HCT116 (cell line): ENCODE measurements at regions not wholly inside any gene's neighbourhood (a gene's known extent, or its start where the extent isn't known, plus 50 kb on each side); places are given as distances from the start of the nearest gene placed in this dataset.

ENCODE experiments used
- ATAC-seq: fragments of 200-7000 bp; cut with Tn5 transposase; 2 replicates; pipeline ENCODE4 v1.9.1; 2020; ENCODE audit warnings: mild to moderate bottlenecking, moderate library complexity
- BruUV-seq: library from RNA; stranded (reverse); fragments of 400-500 nt; replicated peaks from 2 replicates; lab custom pipeline; 2021; lab: Mats Ljungman, UMichigan
- CTCF ChIA-PET: fragments of 300-600 bp; sonication (Branson Sonifier 250); formaldehyde crosslinking; loops from one replicate; lab custom pipeline; 2021; ENCODE audit warnings: antibody characterized with exemption; lab: Charles Lee
- POLR2A ChIA-PET: fragments of 300-600, 350-600 bp; sonication (Branson Sonifier 250); formaldehyde crosslinking; loops from one replicate; lab custom pipeline; 2021; ENCODE audit warnings: antibody characterized with exemption; lab: Charles Lee
- RAD21 ChIA-PET, 2 experiments: fragments of 300-600 bp; sonication (Branson Sonifier 250); formaldehyde crosslinking; loops; one replicate each; lab custom pipeline; 2023; ENCODE audit warnings: low total read pairs in 2 of 2; ENCODE audit not compliant: uncharacterized antibody in 2 of 2, unreplicated experiment in 2 of 2, low non-redundant PET in 1 of 2; lab: Charles Lee
- DNase-seq: peaks from one replicate; pipeline ENCODE4 v3.0.0-alpha.2; 2010; ENCODE audit warnings: low read depth, low spot score
- H2AFZ ChIP-seq: fragments of 200-600 bp; shearing (Covaris generic), sonication (generic); 2 replicates; pipeline ENCODE4 v1.6.1; 2017; ENCODE audit warnings: low read depth, mixed run types, mixed read lengths, antibody characterized with exemption, low read length; ENCODE audit not compliant: poor library complexity, severe bottlenecking
- H3K27ac ChIP-seq: 2 replicates; pipeline ENCODE4 v1.5.1; 2012; ENCODE audit warnings: low read depth, low read length
- H3K27me3 ChIP-seq: fragments of 200-600 bp; sonication (generic); 2 replicates; pipeline ENCODE4 v1.6.1; 2016; ENCODE audit warnings: mixed run types, low read length, mixed read lengths; ENCODE audit not compliant: insufficient read depth
- H3K36me3 ChIP-seq, 2 experiments: fragments of 200-500 bp in 1 of 2; fragments of 200-600 bp in 1 of 2; sonication (Bioruptor generic) in 1 of 2; sonication (generic) in 1 of 2; 2 replicates each; pipeline versions ENCODE4 v1.5.1 to v1.6.1; 2014 to 2016; ENCODE audit warnings: low read length in 2 of 2, inconsistent platforms in 1 of 2, mixed read lengths in 1 of 2, mixed run types in 1 of 2; ENCODE audit not compliant: insufficient read depth in 2 of 2, control insufficient read depth in 1 of 2
- H3K4me1 ChIP-seq, 2 experiments: fragments of 200-600 bp in 1 of 2; sonication (generic) in 1 of 2; 2 replicates each; pipeline versions ENCODE4 v1.5.1 to v1.6.1; 2012 to 2017; ENCODE audit warnings: low read length in 2 of 2, inconsistent platforms in 1 of 2, mild to moderate bottlenecking in 1 of 2, mixed read lengths in 1 of 2, mixed run types in 1 of 2, moderate library complexity in 1 of 2; ENCODE audit not compliant: insufficient read depth in 2 of 2, control insufficient read depth in 1 of 2
- H3K4me2 ChIP-seq: fragments of 200-600 bp; sonication (generic); 2 replicates; pipeline ENCODE4 v1.6.1; 2017; ENCODE audit warnings: mixed run types, low read length, mixed read lengths
- H3K4me3 ChIP-seq, 2 experiments: fragments of 200-600 bp in 1 of 2; sonication (generic) in 1 of 2; replicated peaks in 1 of 2; 2 replicates each; pipeline ENCODE4 v1.5.1; 2011 to 2016; ENCODE audit warnings: low read length in 2 of 2, control low read depth in 1 of 2, low read depth in 1 of 2, mild to moderate bottlenecking in 1 of 2, mixed read lengths in 1 of 2, mixed run types in 1 of 2
- H3K79me2 ChIP-seq: fragments of 200-600 bp; sonication (generic); 2 replicates; pipeline ENCODE4 v1.6.1; 2017; ENCODE audit warnings: mild to moderate bottlenecking, mixed run types, low read length, moderate library complexity, mixed read lengths; ENCODE audit not compliant: insufficient read depth
- H3K9ac ChIP-seq: fragments of 200-600 bp; sonication (generic); 2 replicates; pipeline ENCODE4 v1.6.1; 2016; ENCODE audit warnings: low read length, mixed read lengths
- H3K9me2 ChIP-seq: fragments of 200-600 bp; sonication (generic), shearing (Covaris generic); 2 replicates; pipeline ENCODE4 v1.6.1; 2017; ENCODE audit warnings: mixed run types, mild to moderate bottlenecking, moderate library complexity; ENCODE audit not compliant: insufficient read depth
- H3K9me3 ChIP-seq, 2 experiments: fragments of 200-500 bp in 1 of 2; fragments of 200-600 bp in 1 of 2; sonication (Bioruptor generic) in 1 of 2; sonication (generic) in 1 of 2; 2 replicates each; pipeline ENCODE4 v1.6.1; 2014 to 2017; ENCODE audit warnings: low read length in 2 of 2, mixed read lengths in 2 of 2, inconsistent platforms in 1 of 2, low read depth in 1 of 2, mild to moderate bottlenecking in 1 of 2, mixed run types in 1 of 2, moderate library complexity in 1 of 2; ENCODE audit not compliant: control insufficient read depth in 1 of 2, insufficient read depth in 1 of 2
- H4K20me1 ChIP-seq: fragments of 200-600 bp; sonication (generic), shearing (Covaris generic); 2 replicates; pipeline ENCODE4 v1.6.1; 2017; ENCODE audit warnings: mixed run types, mild to moderate bottlenecking, moderate library complexity; ENCODE audit not compliant: insufficient read depth
- CBX3 ChIP-seq: IDR thresholded peaks from 2 replicates; pipeline ENCODE4 v1.6.1; 2012; ENCODE audit warnings: low read depth
- CTCF ChIP-seq, 3 experiments: fragments of 200-600 bp in 1 of 3; sonication (generic) in 1 of 3; IDR thresholded peaks in 2 of 3; conservative IDR thresholded peaks in 1 of 3; 2 replicates each; pipeline ENCODE4 v1.5.1; 2012 to 2017; ENCODE audit warnings: low read depth in 2 of 3, low read length in 2 of 3, antibody characterized with exemption in 1 of 3, borderline replicate concordance in 1 of 3, control low read depth in 1 of 3, mild to moderate bottlenecking in 1 of 3, mixed read lengths in 1 of 3, mixed run types in 1 of 3, moderate library complexity in 1 of 3; ENCODE audit not compliant: insufficient read depth in 1 of 3
- EZH2phosphoT487 ChIP-seq: fragments of 200-600 bp; IDR thresholded peaks from 2 replicates; pipeline ENCODE4 v1.6.1; 2018; ENCODE audit warnings: antibody characterized with exemption, borderline replicate concordance
- POLR2A ChIP-seq: IDR thresholded peaks from 2 replicates; pipeline ENCODE4 v1.7.0; 2011; ENCODE audit warnings: borderline replicate concordance; ENCODE audit not compliant: insufficient read depth, insufficient read length; ENCODE audit errors: extremely low read depth
- SIN3A ChIP-seq: IDR thresholded peaks from 2 replicates; pipeline ENCODE4 v1.6.1; 2012; ENCODE audit warnings: low read depth
- SRF ChIP-seq: IDR thresholded peaks from 2 replicates; pipeline ENCODE4 v1.6.1; 2012; ENCODE audit warnings: low read depth
- intact Hi-C: fragments of 100-400 bp; cut with micrococcal nuclease; formaldehyde crosslinking; loops from 2 replicates; pipeline ENCODE4 v1.10.0; 2022

GRCh38 chr1:96214982-96215381 is 506.6 kb upstream of the PTBP2 start:
- Histone ChIP-seq H3K9me2 (no peaks in the 10 kb centered on the region), H3K4me1 (no peaks in the 10 kb centered on the region), H3K27ac (no peak overlapping the region), H3K4me3 (no peak overlapping the region), H3K4me2 (no peak overlapping the region), H3K36me3 (no peaks in the 10 kb centered on the region), H3K9ac (no peak overlapping the region), H3K27me3 (no peaks in the 10 kb centered on the region), H3K9me3 (no peaks in the 10 kb centered on the region), H4K20me1 (no peaks in the 10 kb centered on the region), H3K79me2 (no peaks in the 10 kb centered on the region), H2AFZ (no peak overlapping the region)
- ATAC-seq (no peak), DNase-seq (no peak)
- RAD21 ChIA-PET, result no interaction called here
- intact Hi-C loops, result no loop called here
- POLR2A ChIA-PET, result no interaction called here
- CTCF ChIA-PET, result no interaction called here
- BruUV-seq, result no TSS peak
- no peak for TF ChIP-seq SRF

- DNase-seq (no peak), ATAC-seq (no peak)
- Histone ChIP-seq H3K4me1 (no peaks in the 10 kb centered on the region), H3K4me2 (no peak overlapping the region), H3K9me2 (no peaks in the 10 kb centered on the region), H3K4me3 (no peak overlapping the region), H3K79me2 (no peaks in the 10 kb centered on the region), H3K36me3 (no peaks in the 10 kb centered on the region), H3K9ac (no peak overlapping the region), H3K27ac (no peak overlapping the region), H3K27me3 (no peaks in the 10 kb centered on the region), H2AFZ (no peak overlapping the region), H3K9me3 (no peaks in the 10 kb centered on the region), H4K20me1 (no peaks in the 10 kb centered on the region)
- TF ChIP-seq CBX3 (no peak), POLR2A (no peak), CTCF (IDR thresholded peaks at IDR 0.05 in 2 of 3, conservative IDR thresholded peaks at IDR 0.05 in 1 of 3; ENCODE audit: borderline replicate concordance in 1 of 3, insufficient read depth in 1 of 3, low read depth in 2 of 3, low read length in 2 of 3) (no peak), EZH2phosphoT487 (no peak), SIN3A (no peak)
- RAD21 ChIA-PET, result no interaction called here
- intact Hi-C loops, result no loop called here
- no TSS peak for BruUV-seq
- POLR2A ChIA-PET, result no interaction called here
- CTCF ChIA-PET, result no interaction called here
These were observed 500.9 kb upstream of the PTBP2 start for GRCh38 chr1:96220651-96221050.
